K562 (cell line): ENCODE measurements at regions not wholly inside any gene's neighbourhood (a gene's known extent, or its start where the extent isn't known, plus 50 kb on each side); places are given as distances from the start of the nearest gene placed in this dataset.
A peak's percentile ranks its signal among the peaks of the same experiment; 100 is the strongest.

Source experiments
- ATAC-seq: fragments of 200-7000 bp; cut with Tn5 transposase; 3 replicates; pipeline ENCODE4 v1.9.1; 2020; ENCODE audit warnings: moderate library complexity
- BruUV-seq: library from RNA; stranded (reverse); fragments of 400-500 nt; replicated peaks from 2 replicates; lab custom pipeline; 2021; lab: Mats Ljungman, UMichigan
- CTCF ChIA-PET: fragments of 300-600 bp; formaldehyde crosslinking; extraction: SDS; loops from one replicate; lab custom pipeline; 2021; ENCODE audit warnings: low intra/inter-chr PET ratio; lab: Yijun Ruan, JAX
- POLR2A ChIA-PET: fragments of 300-600, 350-650 bp; sonication (Branson Sonifier 250); formaldehyde crosslinking; extraction: SDS; loops from one replicate; lab custom pipeline; 2021; ENCODE audit warnings: antibody characterized with exemption, inconsistent platforms; lab: Yijun Ruan, JAX
- DNase-seq, 4 experiments: peaks; one replicate each; pipeline versions ENCODE4 v3.0.0 to v3.0.0-alpha.2; 2011 to 2018; ENCODE audit warnings: low spot score in 3 of 4, mixed read lengths in 3 of 4; ENCODE audit errors: extremely low read depth in 1 of 4
- FAIRE-seq: peaks from 2 replicates; lab custom pipeline; 2011; peaks lifted over from hg19 to GRCh38; lab: Jason Lieb, UNC
- H2AFZ ChIP-seq: 2 replicates; pipeline ENCODE4 v1.6.0; 2011; ENCODE audit warnings: low read depth, low read length, control low read depth, inconsistent platforms
- H3K27ac ChIP-seq: fragments of 200-600 bp; 3 replicates; pipeline ENCODE4 v1.8.0; 2011; ENCODE audit warnings: low read depth, mild to moderate bottlenecking, control low read depth, inconsistent platforms, low read length, moderate library complexity, mixed read lengths; ENCODE audit errors: extremely low read depth
- H3K27me3 ChIP-seq, 2 experiments: fragments of 300-600 bp in 1 of 2; 2 replicates in 1 of 2; 3 replicates in 1 of 2; pipeline versions ENCODE4 v1.6.0 to v1.8.0; 2011; ENCODE audit warnings: inconsistent platforms in 2 of 2, low read length in 2 of 2, mild to moderate bottlenecking in 1 of 2, mixed read lengths in 1 of 2, moderate library complexity in 1 of 2; ENCODE audit not compliant: control insufficient read depth in 2 of 2, insufficient read depth in 2 of 2
- H3K36me3 ChIP-seq: fragments of 300-600 bp; 3 replicates; pipeline ENCODE4 v1.8.0; 2011; ENCODE audit warnings: mild to moderate bottlenecking, low read length, inconsistent platforms; ENCODE audit not compliant: control insufficient read depth, insufficient read depth
- H3K4me1 ChIP-seq, 2 experiments: fragments of 200-600 bp in 1 of 2; replicated peaks in 1 of 2; 2 replicates in 1 of 2; 3 replicates in 1 of 2; pipeline versions ENCODE4 v1.5.1 to v1.8.0; 2011; ENCODE audit warnings: inconsistent platforms in 2 of 2, low read length in 2 of 2, mild to moderate bottlenecking in 1 of 2, mixed read lengths in 1 of 2, moderate library complexity in 1 of 2; ENCODE audit not compliant: control insufficient read depth in 2 of 2, insufficient read depth in 2 of 2
- H3K4me2 ChIP-seq: 2 replicates; pipeline ENCODE4 v1.6.1; 2011; ENCODE audit warnings: low read length, control low read depth, inconsistent platforms, mixed read lengths; ENCODE audit not compliant: insufficient read depth
- H3K4me3 ChIP-seq: fragments of 200-600 bp; sonication (generic), shearing (Covaris generic); 2 replicates; pipeline ENCODE4 v1.5.1; 2016; ENCODE audit warnings: control low read depth, inconsistent platforms
- H3K79me2 ChIP-seq: fragments of 200-600 bp; 3 replicates; pipeline ENCODE4 v1.8.0; 2011; ENCODE audit warnings: low read length, inconsistent platforms; ENCODE audit not compliant: control insufficient read depth, insufficient read depth
- H3K9ac ChIP-seq, 2 experiments: 2 replicates each; pipeline versions ENCODE4 v1.6.0 to v1.6.1; 2011; ENCODE audit warnings: low read depth in 2 of 2, low read length in 2 of 2, control low read depth in 1 of 2, inconsistent platforms in 1 of 2, mild to moderate bottlenecking in 1 of 2, mixed read lengths in 1 of 2; ENCODE audit not compliant: insufficient read depth in 1 of 2
- H3K9me1 ChIP-seq: one replicate; pipeline ENCODE4 v1.6.0; 2011; ENCODE audit warnings: inconsistent platforms, mild to moderate bottlenecking, low read length, moderate library complexity; ENCODE audit not compliant: control insufficient read depth, insufficient read depth
- H3K9me3 ChIP-seq: replicated peaks from 2 replicates; pipeline ENCODE4 v1.5.1; 2011; ENCODE audit warnings: low read depth, low read length, inconsistent platforms; ENCODE audit not compliant: control insufficient read depth, insufficient read depth
- H4K20me1 ChIP-seq: replicated peaks from 2 replicates; pipeline ENCODE4 v1.6.1; 2011; ENCODE audit warnings: low read length, inconsistent platforms, mixed read lengths; ENCODE audit not compliant: control insufficient read depth, insufficient read depth
- CBFB ChIP-seq: sonication (generic); formaldehyde crosslinking; IDR thresholded peaks from 2 replicates; pipeline ENCODE4 v1.4.0; 2020; ENCODE audit warnings: mild to moderate bottlenecking, missing genetic modification reagents
- NFIC ChIP-seq: fragments of 450-650 bp; IDR thresholded peaks from 2 replicates; pipeline ENCODE4 v1.6.1; 2017; ENCODE audit warnings: mild to moderate bottlenecking, inconsistent platforms
- SIRT6 ChIP-seq: IDR thresholded peaks from one replicate; pipeline ENCODE4 v1.6.1; 2012; ENCODE audit warnings: low read depth, mild to moderate bottlenecking, control low read depth, inconsistent platforms, low read length, moderate library complexity
- ZKSCAN8 ChIP-seq: fragments of 200-800 bp; sonication (Bioruptor generic); IDR thresholded peaks from 2 replicates; pipeline ENCODE4 v1.6.1; 2016; ENCODE audit warnings: missing genetic modification characterization, missing compliant biosample characterization
- ZNF224 ChIP-seq: sonication (generic); formaldehyde crosslinking; IDR thresholded peaks from 2 replicates; pipeline ENCODE4 v1.8.0; 2022; ENCODE audit warnings: mild to moderate bottlenecking, missing genetic modification reagents
- WGBS: fragments of 100-300 bp; shearing (Covaris generic); methylation state at CpG from one replicate; pipeline ENCODE4 v1.1.6; 2016; ENCODE audit warnings: low coverage, mixed read lengths; ENCODE audit not compliant: insufficient coverage; ENCODE audit errors: missing lambda C conversion rate; 5-methylcytosine and 5-hydroxymethylcytosine counted together
- in situ Hi-C: fragments of 300-500 bp; cut with MboI; formaldehyde crosslinking; loops from 4 replicates; pipeline ENCODE4 v1.15.0; 2018; ENCODE audit warnings: inconsistent platforms, mixed read lengths
- intact Hi-C: fragments of 100-400 bp; cut with micrococcal nuclease; formaldehyde crosslinking; loops from 2 replicates; pipeline ENCODE4 v1.14.2; 2022

DNA sequence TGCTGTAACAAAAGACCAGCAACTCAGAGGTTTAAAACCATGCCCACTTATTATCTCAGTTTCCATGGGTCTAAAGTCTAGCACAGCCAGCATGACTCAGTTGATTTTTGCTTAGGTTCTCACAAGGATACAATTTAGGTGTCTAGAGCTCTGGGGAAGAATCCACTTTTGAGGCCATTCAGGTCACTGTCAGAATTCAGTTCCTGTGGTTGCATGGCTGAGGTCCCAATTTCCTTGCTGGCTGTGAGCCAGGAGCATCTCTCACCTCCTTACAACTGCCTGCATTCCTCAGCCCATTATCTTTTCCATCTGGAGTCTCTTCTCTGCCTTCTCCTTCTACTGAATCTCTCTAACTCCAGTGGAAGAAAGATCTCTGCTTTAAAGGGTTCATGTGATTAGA is 240.5 kb upstream of the CFAP20DC start:
- Histone ChIP-seq H3K9me3 (no peaks in the 10 kb centered on the region), H4K20me1 (no peaks in the 10 kb centered on the region), H3K4me1 (no peaks in the 10 kb centered on the region), H3K27ac (no peak overlapping the region), H3K9ac (no peak overlapping the region), H2AFZ (no peak overlapping the region), H3K4me2 (no peak overlapping the region), H3K4me3 (no peak overlapping the region), H3K27me3 (no peaks in the 10 kb centered on the region), H3K36me3 (no peaks in the 10 kb centered on the region), H3K9me1 (no peaks in the 10 kb centered on the region), H3K79me2 (no peaks in the 10 kb centered on the region)
- DNase-seq (no peak), FAIRE-seq (no peak), ATAC-seq (no peak)
- ChIA-PET POLR2A (no interaction called here), CTCF (no interaction called here)
- in situ Hi-C loops (no loop called here), intact Hi-C loops (no loop called here)
- 0 out of 2 replicates have a peak, but pooled peaks have one; percentile 36 for TF ChIP-seq NFIC
- TF ChIP-seq ZNF224 (CRISPR knock-in tag), result no peak
- BruUV-seq, result no TSS peak

DNA sequence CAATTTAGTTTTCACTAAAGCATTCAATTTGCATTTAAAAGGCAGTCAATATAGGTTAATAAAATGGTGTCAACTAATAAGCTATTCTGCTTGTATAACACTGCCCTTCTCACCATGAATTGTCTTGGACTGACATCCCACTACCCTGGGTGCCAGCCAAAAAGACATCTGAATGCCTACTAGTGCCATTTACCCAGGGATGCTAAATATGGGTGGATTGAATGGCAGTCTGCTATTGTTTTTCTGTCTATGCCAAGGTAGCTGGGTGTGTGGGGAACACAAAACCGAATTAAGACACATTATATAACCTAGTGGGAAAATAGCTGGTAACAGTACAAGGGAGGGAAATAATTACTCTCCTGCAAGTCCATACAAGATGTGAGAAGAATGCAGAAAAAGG is 240.0 kb upstream of the CFAP20DC start:
- no peak for ATAC-seq
- in situ Hi-C loops (no loop called here), intact Hi-C loops (no loop called here)
- H3K27me3 ChIP-seq, result no peaks in the 10 kb centered on the region
- no peak for FAIRE-seq
- DNase-seq, result no peak
- TF ChIP-seq ZKSCAN8 (CRISPR knock-in tag) (no peak), CBFB (CRISPR knock-in tag) (no peak), SIRT6 (no peak)
- H2AFZ ChIP-seq, result no peak overlapping the region
- no peaks in the 10 kb centered on the region for H3K9me1 ChIP-seq
- 0% methylated on average over 1 of the region's 1 CpG for WGBS
- CTCF ChIA-PET, result no interaction called here
- no peak overlapping the region for H3K9ac ChIP-seq
- no peak overlapping the region for H3K27ac ChIP-seq
- H3K4me2 ChIP-seq, result no peak overlapping the region
- H3K4me3 ChIP-seq, result no peak overlapping the region
- POLR2A ChIA-PET, result no interaction called here
- H3K9me3 ChIP-seq, result no peaks in the 10 kb centered on the region
- no peaks in the 10 kb centered on the region for H3K36me3 ChIP-seq
- no peaks in the 10 kb centered on the region for H3K4me1 ChIP-seq
- H3K79me2 ChIP-seq, result no peaks in the 10 kb centered on the region
- H4K20me1 ChIP-seq, result no peaks in the 10 kb centered on the region
- no TSS peak for BruUV-seq
